Activated CD4-positive, alpha-beta T cell treated with anti-CD3 and anti-CD28 coated beads, Interleukin-2, amount 10 ng/mL, durations not matched to agents 24 days and 14 days (primary cell): ENCODE measurements at regions not wholly inside any gene's neighbourhood (a gene's known extent, or its start where the extent isn't known, plus 50 kb on each side); places are given as distances from the start of the nearest gene placed in this dataset.

ENCODE experiments used
- DNase-seq: peaks from one replicate; pipeline ENCODE4 v3.0.0; 2022
- H3K27ac Mint-ChIP-seq: one replicate; pipeline ENCODE4 v1.8.0; 2022; ENCODE audit warnings: mild to moderate bottlenecking, mixed read lengths
- H3K27me3 Mint-ChIP-seq: one replicate; pipeline ENCODE4 v1.8.0; 2022; ENCODE audit warnings: mixed read lengths
- H3K36me3 Mint-ChIP-seq: one replicate; pipeline ENCODE4 v1.8.0; 2022; ENCODE audit warnings: low read depth, mild to moderate bottlenecking, mixed read lengths
- H3K4me1 Mint-ChIP-seq: one replicate; pipeline ENCODE4 v1.8.0; 2021; ENCODE audit warnings: mixed read lengths
- H3K4me3 Mint-ChIP-seq: one replicate; pipeline ENCODE4 v1.8.0; 2022; ENCODE audit warnings: mild to moderate bottlenecking, moderate library complexity, mixed read lengths
- H3K9me3 Mint-ChIP-seq: one replicate; pipeline ENCODE4 v1.8.0; 2021; ENCODE audit warnings: mixed read lengths
- intact Hi-C: fragments of 100-400 bp; cut with micrococcal nuclease; formaldehyde crosslinking; loops from one replicate; pipeline ENCODE4 v1.15.1; 2023

GRCh38 chr15:29437888-29438702 lies 168.5 kb upstream of the NSMCE3 start:
- Mint-ChIP-seq H3K27ac (no peak overlapping the region), H3K27me3 (peaks cover 2% of the 10 kb centered on the region), H3K36me3 (no peaks in the 10 kb centered on the region), H3K9me3 (no peaks in the 10 kb centered on the region), H3K4me1 (no peaks in the 10 kb centered on the region), H3K4me3 (no peak overlapping the region)
- intact Hi-C loops = no loop called here
- no peak for DNase-seq

- no peak overlapping the region for H3K27ac Mint-ChIP-seq
- intact Hi-C loops = no loop called here
- H3K36me3 Mint-ChIP-seq = no peaks in the 10 kb centered on the region
- DNase-seq = no peak
- no peak overlapping the region for H3K4me3 Mint-ChIP-seq
- no peaks in the 10 kb centered on the region for H3K9me3 Mint-ChIP-seq
- peaks cover 2% of the 10 kb centered on the region for H3K27me3 Mint-ChIP-seq
- H3K4me1 Mint-ChIP-seq = no peaks in the 10 kb centered on the region
These were observed 166.2 kb upstream of the NSMCE3 start for GRCh38 chr15:29435811-29436210.

- DNase-seq = no peak
- intact Hi-C loops = no loop called here
- no peak overlapping the region for H3K27ac Mint-ChIP-seq
- H3K4me3 Mint-ChIP-seq = no peak overlapping the region
- no peaks in the 10 kb centered on the region for H3K4me1 Mint-ChIP-seq
- H3K36me3 Mint-ChIP-seq = no peaks in the 10 kb centered on the region
- peaks cover 2% of the 10 kb centered on the region for H3K27me3 Mint-ChIP-seq
- H3K9me3 Mint-ChIP-seq = no peaks in the 10 kb centered on the region
These were observed 164.7 kb upstream of the NSMCE3 start for GRCh38 chr15:29434280-29434679.

GRCh38 chr15:29433507-29434248 lies 164.1 kb upstream of the NSMCE3 start:
- no peak for DNase-seq
- peaks cover 2% of the 10 kb centered on the region for H3K27me3 Mint-ChIP-seq
- intact Hi-C loops = no loop called here
- H3K27ac Mint-ChIP-seq = no peak overlapping the region
- H3K4me1 Mint-ChIP-seq = no peaks in the 10 kb centered on the region
- H3K4me3 Mint-ChIP-seq = no peak overlapping the region
- no peaks in the 10 kb centered on the region for H3K9me3 Mint-ChIP-seq
- no peaks in the 10 kb centered on the region for H3K36me3 Mint-ChIP-seq

- Mint-ChIP-seq H3K9me3 (no peaks in the 10 kb centered on the region), H3K4me3 (no peak overlapping the region), H3K27me3 (peaks cover 2% of the 10 kb centered on the region), H3K36me3 (no peaks in the 10 kb centered on the region), H3K27ac (no peak overlapping the region), H3K4me1 (no peaks in the 10 kb centered on the region)
- intact Hi-C loops = no loop called here
- DNase-seq = no peak
These were observed 163.4 kb upstream of the NSMCE3 start for GRCh38 chr15:29433050-29433318.

- Mint-ChIP-seq H3K27me3 (peaks cover 2% of the 10 kb centered on the region), H3K36me3 (no peaks in the 10 kb centered on the region), H3K27ac (no peak overlapping the region), H3K4me3 (no peak overlapping the region), H3K9me3 (no peaks in the 10 kb centered on the region), H3K4me1 (no peaks in the 10 kb centered on the region)
- no peak for DNase-seq
- intact Hi-C loops = no loop called here
These were observed 162.8 kb upstream of the NSMCE3 start for GRCh38 chr15:29432191-29433049.

GRCh38 chr15:29430831-29431230 lies 161.2 kb upstream of the NSMCE3 start:
- Mint-ChIP-seq H3K36me3 (no peaks in the 10 kb centered on the region), H3K27me3 (peaks cover 2% of the 10 kb centered on the region), H3K4me1 (no peaks in the 10 kb centered on the region), H3K9me3 (no peaks in the 10 kb centered on the region), H3K27ac (no peak overlapping the region), H3K4me3 (no peak overlapping the region)
- no peak for DNase-seq
- intact Hi-C loops = no loop called here

- DNase-seq = no peak
- intact Hi-C loops = no loop called here
- Mint-ChIP-seq H3K4me1 (no peaks in the 10 kb centered on the region), H3K27me3 (peaks cover 2% of the 10 kb centered on the region), H3K9me3 (no peaks in the 10 kb centered on the region), H3K36me3 (no peaks in the 10 kb centered on the region), H3K27ac (no peak overlapping the region), H3K4me3 (no peak overlapping the region)
These were observed 160.5 kb upstream of the NSMCE3 start for GRCh38 chr15:29430124-29430523.

GRCh38 chr15:29429584-29429983 lies 160.0 kb upstream of the NSMCE3 start:
- intact Hi-C loops = no loop called here
- H3K4me1 Mint-ChIP-seq = no peaks in the 10 kb centered on the region

GRCh38 chr15:29428925-29429573 lies 159.4 kb upstream of the NSMCE3 start:
- H3K27ac Mint-ChIP-seq = no peak overlapping the region
- H3K36me3 Mint-ChIP-seq = no peaks in the 10 kb centered on the region
- H3K27me3 Mint-ChIP-seq = no peaks in the 10 kb centered on the region
- H3K4me1 Mint-ChIP-seq = no peaks in the 10 kb centered on the region
- intact Hi-C loops = no loop called here
- DNase-seq = no peak
- H3K9me3 Mint-ChIP-seq = no peaks in the 10 kb centered on the region
- H3K4me3 Mint-ChIP-seq = no peak overlapping the region

More at GRCh38 chr15:29429584-29429983, 160.0 kb upstream of the NSMCE3 start:
- DNase-seq = no peak
- H3K9me3 Mint-ChIP-seq = no peaks in the 10 kb centered on the region
- H3K36me3 Mint-ChIP-seq = no peaks in the 10 kb centered on the region
- no peak overlapping the region for H3K4me3 Mint-ChIP-seq
- peaks cover 2% of the 10 kb centered on the region for H3K27me3 Mint-ChIP-seq
- H3K27ac Mint-ChIP-seq = no peak overlapping the region

- Mint-ChIP-seq H3K9me3 (no peaks in the 10 kb centered on the region), H3K27ac (no peak overlapping the region), H3K4me3 (no peak overlapping the region), H3K4me1 (no peaks in the 10 kb centered on the region), H3K27me3 (no peaks in the 10 kb centered on the region), H3K36me3 (no peaks in the 10 kb centered on the region)
- intact Hi-C loops = no loop called here
- DNase-seq = no peak
These were observed 156.2 kb upstream of the NSMCE3 start for GRCh38 chr15:29425864-29426263.

- Mint-ChIP-seq H3K27me3 (peaks cover 3% of the 10 kb centered on the region), H3K36me3 (no peaks in the 10 kb centered on the region), H3K4me3 (no peak overlapping the region), H3K4me1 (no peaks in the 10 kb centered on the region), H3K9me3 (no peaks in the 10 kb centered on the region), H3K27ac (no peak overlapping the region)
- peak; percentile 37 for DNase-seq
- intact Hi-C loops = no loop called here
These were observed 154.5 kb upstream of the NSMCE3 start for GRCh38 chr15:29424118-29424517.

GRCh38 chr15:29422606-29423005 lies 153.0 kb upstream of the NSMCE3 start:
- Mint-ChIP-seq H3K27me3 (peaks cover 3% of the 10 kb centered on the region), H3K4me1 (no peaks in the 10 kb centered on the region), H3K9me3 (no peaks in the 10 kb centered on the region), H3K36me3 (no peaks in the 10 kb centered on the region), H3K27ac (no peak overlapping the region), H3K4me3 (no peak overlapping the region)
- DNase-seq = no peak
- intact Hi-C loops = no loop called here

GRCh38 chr15:29420188-29420587 lies 150.6 kb upstream of the NSMCE3 start:
- H3K9me3 Mint-ChIP-seq = no peaks in the 10 kb centered on the region
- no peak overlapping the region for H3K4me3 Mint-ChIP-seq
- H3K36me3 Mint-ChIP-seq = no peaks in the 10 kb centered on the region
- no peak for DNase-seq
- intact Hi-C loops = no loop called here
- H3K27ac Mint-ChIP-seq = no peak overlapping the region
- peaks cover 3% of the 10 kb centered on the region for H3K27me3 Mint-ChIP-seq
- H3K4me1 Mint-ChIP-seq = no peaks in the 10 kb centered on the region
